Activated CD4-positive, alpha-beta T cell treated with anti-CD3 and anti-CD28 coated beads, Interleukin-2, Interleukin-6, amounts not matched to agents 100 ng/mL and 50 ng/mL, durations not matched to agents 16 hours and 8 hours (primary cell): ENCODE measurements at regions not wholly inside any gene's neighbourhood (a gene's known extent, or its start where the extent isn't known, plus 50 kb on each side); places are given as distances from the start of the nearest gene placed in this dataset.

Experiments
- DNase-seq: peaks from one replicate; pipeline ENCODE4 v3.0.0-alpha.2; 2020

DNA sequence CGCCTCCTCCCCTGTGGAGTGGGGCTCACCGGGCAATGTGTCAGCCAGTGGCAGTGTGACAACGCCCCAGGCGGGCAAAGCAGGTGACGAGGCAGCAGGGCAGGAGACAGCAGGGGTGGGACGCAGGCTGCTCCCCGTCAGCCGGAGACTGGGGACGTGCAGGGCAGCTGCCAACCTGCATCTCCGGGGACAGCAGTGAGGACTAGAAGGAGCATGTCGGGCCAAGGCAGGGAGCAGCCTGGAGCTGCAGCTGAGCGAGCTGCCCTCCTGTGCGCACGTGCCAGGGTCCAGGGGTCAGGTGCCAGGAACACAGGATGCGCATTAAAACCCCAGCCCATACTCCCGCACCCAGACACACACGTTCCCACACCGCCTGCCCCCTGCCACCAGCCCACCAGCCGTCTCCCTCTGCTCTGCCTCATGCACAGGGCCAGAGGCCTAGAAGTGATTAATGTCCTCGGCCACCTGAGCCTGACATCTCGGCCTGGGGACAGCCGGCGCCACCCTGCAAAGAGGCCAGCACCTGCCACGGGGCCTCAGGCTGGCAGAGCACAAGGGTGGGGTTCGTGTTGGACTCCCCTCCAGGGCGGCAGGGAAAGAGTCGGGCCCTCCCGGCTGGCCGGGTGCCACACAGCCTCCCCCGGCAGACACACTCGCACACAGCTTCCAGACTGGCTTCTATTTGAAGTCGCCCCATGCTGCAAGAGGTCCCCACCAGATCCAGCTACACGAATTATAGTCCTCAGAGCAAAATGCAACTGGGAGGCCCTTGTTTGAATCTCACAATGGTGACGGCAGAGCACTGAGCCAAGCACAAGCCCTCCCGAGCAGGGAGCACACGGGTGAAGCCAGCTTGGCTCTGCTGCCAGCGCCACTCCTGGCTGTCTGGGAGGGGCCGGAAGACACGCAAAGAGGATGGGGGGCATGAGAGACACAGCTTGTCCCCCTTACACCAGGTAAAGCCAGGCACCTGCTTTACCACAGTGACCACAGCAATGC is 90.4 kb downstream of the RBFOX3 start:
- no peak for DNase-seq

GRCh38 chr17:79519601-79520000 is 91.2 kb downstream of the RBFOX3 start:
- DNase-seq = no peak

- no peak for DNase-seq
These were observed 92.0 kb downstream of the RBFOX3 start for GRCh38 chr17:79518585-79519523.

- no peak for DNase-seq
These were observed 92.8 kb downstream of the RBFOX3 start for GRCh38 chr17:79517827-79518584.

DNA sequence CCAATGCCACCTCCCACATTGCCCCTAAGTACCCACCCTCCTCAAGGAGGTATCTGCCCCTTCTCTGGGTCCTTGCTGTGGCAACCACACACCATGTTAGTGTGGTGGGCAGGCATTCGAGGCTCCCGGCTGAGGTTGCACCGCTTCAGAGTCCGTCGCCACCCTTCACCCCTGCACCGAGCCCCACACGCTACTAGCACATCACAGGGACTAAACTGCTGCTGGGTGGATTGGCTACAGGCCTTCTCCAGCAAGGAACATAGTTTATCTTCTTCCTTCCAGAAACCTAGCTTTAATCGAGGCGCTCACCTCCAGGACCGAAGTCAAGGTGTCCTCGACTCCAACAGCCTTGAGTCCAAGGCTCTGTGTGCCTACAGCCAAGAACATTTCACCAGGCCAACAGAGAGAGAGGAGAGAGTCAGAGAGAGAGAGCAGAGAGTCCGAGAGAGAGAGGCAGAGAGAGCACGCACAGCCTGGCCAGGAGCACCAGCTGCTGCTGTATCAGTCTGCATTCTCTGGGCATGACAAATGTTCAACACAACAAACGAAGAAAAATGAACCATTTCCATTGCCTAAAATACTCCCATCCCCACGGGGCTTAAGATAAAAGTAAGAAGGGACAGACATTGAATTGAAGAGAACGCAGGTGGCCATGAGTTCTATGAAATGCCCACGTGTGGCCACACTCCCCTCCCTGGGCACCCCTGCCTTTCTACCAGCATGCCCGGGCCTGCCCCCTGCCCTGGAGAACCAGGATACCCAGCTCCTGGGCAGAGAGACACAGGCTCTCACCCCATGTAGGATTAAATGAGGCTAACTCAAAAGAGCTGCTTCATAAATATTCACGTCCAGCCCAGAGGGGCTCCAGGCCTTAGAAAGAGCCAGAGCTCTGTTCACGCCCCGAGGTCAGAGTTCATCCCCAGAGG is 94.9 kb downstream of the RBFOX3 start:
- DNase-seq = no peak

GRCh38 chr17:79515110-79515509 is 95.7 kb downstream of the RBFOX3 start:
- no peak for DNase-seq

DNA sequence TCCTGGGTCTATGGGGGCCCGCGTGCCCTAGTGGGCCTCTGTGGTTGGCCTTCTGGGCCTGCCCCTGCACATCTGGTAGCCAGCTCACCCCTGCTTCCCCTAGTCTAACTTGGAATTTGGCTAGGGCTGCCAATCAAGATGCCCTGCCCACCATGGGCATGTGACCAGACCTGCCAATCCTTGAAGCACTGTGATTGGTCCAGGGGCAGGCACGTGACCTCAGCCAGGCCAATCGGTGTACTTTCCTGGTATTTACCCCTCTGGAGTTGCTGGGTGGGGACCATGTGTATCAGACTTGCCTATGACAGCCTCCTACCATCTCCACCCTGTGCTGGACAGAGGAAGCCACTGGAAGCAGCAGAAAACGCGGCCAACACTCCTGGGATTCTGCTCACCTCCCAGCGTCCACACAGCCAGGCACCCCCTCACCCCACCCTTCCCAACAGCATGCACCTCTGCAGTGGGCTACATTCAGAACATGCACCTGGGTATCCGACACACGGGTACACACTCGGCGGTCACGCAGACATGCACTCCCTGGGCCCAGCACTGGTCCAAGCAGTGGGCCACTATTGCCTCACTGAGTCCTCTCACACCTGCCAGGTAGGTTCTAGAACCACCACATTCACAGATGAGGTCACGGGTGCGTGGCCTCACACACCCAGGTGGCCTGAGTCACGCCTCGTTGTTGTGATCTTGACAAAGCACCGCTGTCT is 96.9 kb downstream of the RBFOX3 start:
- no peak for DNase-seq

DNA sequence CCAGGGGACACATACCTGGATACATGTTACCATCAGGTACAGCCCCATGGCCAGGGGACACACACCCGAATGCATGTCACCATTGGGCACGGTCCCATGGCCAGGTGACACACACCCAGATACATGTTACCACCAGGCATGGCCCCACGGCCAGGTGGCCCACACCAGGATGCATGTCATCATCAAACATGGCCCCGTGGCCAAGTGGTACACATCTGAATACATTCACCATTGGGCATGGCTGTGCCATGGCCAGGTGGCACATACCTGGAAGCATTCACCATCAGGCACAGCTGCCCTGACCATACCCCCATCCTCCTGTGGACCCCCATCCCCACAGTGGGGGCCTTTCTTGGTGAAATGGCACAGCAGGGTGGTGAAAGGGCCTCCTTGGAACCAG is 97.6 kb downstream of the RBFOX3 start:
- no peak for DNase-seq

GRCh38 chr17:79511471-79511870 is 99.4 kb downstream of the RBFOX3 start:
- DNase-seq = no peak

GRCh38 chr17:79510071-79510470 is 100.8 kb downstream of the RBFOX3 start:
- DNase-seq = no peak

GRCh38 chr17:79509490-79509889 is 101.4 kb downstream of the RBFOX3 start:
- DNase-seq = no peak

DNA sequence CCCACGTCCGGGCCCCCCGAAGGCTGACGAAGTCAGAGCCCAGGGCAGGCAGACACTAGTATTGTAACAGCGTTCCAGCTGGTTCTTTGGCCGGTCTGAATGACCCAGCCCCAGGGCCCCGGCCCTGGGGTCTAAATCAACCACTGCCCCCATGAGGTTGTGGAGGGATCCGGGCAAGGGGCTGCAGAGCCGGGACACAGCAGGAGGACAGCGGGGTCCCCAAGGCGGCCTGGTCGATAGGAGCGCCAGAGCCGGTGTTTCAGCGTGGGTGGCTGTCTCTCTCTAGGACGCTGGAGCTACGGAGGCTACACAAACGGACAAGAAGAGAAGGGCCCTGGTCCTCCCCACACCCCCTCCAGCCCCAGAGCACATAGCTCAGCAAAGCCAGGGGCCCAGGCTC is 101.8 kb downstream of the RBFOX3 start:
- no peak for DNase-seq

DNA sequence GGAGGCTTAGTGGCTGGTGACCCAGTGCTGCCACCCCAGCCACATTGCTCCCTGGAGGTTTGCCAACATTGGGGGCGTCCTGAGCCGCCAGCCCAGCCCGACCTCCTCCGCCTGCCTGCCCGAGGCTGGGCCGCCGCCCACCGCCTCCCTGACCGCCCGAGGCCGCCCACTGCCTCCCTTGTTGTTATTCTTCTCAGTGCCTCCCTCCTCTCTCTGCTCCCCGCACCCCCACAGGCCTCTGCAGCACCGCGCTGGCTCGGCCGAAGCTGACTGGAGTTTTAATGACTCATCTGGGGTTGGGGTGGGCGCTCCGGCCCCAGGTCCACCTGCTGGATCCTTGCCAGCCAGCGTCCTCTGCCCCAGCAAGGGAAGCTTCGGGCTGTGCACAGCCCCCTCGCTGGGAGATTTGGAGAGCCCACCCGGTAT is 102.5 kb downstream of the RBFOX3 start:
- DNase-seq = no peak

DNA sequence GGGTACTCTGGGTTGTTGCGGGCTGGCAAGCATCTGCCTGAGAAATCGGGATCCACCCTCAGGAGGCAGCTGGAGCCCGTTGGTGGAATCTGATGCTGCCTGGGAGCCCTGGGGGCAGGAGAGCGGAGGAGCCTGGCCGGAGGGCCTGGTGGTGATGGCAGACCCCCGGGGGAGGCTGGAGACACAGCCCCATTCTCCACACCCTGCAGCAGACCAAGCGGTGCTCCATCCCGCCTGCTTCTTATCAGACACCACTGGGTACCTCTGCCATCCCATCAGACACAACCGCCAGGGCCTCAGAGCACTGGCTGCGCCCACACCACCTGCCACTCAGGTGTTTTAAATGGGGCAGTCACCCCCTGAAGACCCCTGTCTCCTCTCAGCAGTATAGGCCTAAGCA is 103.9 kb downstream of the RBFOX3 start:
- no peak for DNase-seq

GRCh38 chr17:79506150-79506870 is 104.5 kb downstream of the RBFOX3 start:
- DNase-seq = no peak

GRCh38 chr17:79505199-79505598 is 105.7 kb downstream of the RBFOX3 start:
- no peak for DNase-seq

DNA sequence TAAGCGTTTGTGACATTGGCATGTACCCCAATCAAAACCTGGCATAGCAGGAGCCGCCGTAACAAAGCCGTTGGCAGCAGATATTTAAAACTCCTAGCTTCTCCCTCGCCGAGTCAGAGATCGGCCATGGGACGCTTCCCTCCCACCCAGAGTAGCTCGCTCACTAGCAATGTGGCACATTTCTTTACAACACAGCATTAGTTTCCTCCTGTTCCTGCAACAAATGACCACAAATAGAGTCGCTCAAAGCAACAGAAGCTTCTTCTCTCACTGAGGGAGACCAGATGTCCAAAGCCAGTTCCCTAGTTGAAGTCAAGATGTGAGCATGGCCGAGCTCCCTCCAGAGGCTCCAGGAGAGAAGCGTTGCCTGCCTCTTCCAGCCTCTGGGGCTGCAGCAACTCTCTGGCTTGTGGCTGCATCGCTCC is 106.7 kb downstream of the RBFOX3 start:
- no peak for DNase-seq

DNA sequence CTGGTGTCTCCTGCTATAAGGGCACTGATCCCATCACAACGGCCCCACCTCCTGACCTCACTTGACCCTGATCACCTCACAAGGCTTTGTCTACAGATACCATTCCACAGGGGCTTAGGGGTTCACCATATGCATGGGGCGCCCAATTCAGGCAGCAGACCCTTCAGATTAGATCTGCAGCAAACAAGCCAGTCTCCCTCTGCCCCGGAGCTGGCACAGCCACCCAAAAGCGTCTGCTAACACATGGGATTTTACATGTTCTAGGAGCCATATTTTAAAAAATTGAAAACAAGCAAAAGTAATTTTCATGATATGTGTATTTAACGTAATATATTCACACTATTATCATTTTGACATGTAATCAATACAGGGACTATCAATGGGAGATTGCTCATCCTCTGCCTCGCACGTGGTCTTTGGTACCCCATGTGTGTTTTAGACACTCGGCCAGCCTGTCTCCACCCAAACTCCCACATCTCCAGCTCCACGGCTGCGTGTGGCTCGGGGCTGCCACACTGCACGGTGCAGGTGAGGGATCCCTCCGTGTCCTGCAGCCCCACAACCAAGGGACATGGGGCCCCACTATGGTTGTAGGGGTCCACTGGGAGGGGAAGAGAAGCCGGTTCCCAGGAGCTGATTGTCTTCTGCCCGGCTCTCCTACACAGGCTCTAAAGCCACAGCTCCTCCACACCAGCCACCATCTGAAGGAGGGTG is 107.6 kb downstream of the RBFOX3 start:
- no peak for DNase-seq

DNA sequence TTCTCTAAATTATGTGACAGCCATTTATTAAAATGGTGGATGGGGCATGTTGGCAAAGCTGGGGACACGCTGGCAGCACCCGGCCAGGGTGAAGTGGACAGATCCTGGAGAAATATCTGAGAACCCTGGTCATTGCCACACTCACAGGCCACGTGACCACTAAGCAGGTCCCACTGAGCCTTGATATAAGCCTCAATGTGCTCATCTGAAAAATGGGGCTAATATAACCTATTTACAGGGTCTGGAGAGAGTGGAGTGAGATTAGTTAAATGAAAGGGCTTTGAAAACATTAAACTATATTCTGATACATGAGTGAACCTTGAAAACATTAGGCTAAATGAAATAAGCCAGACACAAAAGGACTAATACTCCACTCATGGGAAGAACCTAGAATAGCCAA is 108.9 kb downstream of the RBFOX3 start:
- DNase-seq = no peak
